HepG2 (cell line): ENCODE measurements at regions not wholly inside any gene's neighbourhood (a gene's known extent, or its start where the extent isn't known, plus 50 kb on each side); places are given as distances from the start of the nearest gene placed in this dataset.

Experiments used
- ATAC-seq: fragments of 200-7000 bp; cut with Tn5 transposase; 3 replicates; pipeline ENCODE4 v1.9.1; 2020; ENCODE audit warnings: mild to moderate bottlenecking, moderate library complexity
- BruUV-seq: library from RNA; stranded (reverse); fragments of 400-500 nt; replicated peaks from 2 replicates; lab custom pipeline; 2021; lab: Mats Ljungman, UMichigan
- CTCF ChIA-PET: fragments of 300-600 bp; formaldehyde crosslinking; extraction: SDS; loops from one replicate; lab custom pipeline; 2021; ENCODE audit warnings: low total read pairs, inconsistent platforms, low intra/inter-chr PET ratio; lab: Yijun Ruan, JAX
- POLR2A ChIA-PET: fragments of 350-600 bp; sonication (Branson Sonifier 250); formaldehyde crosslinking; loops from one replicate; lab custom pipeline; 2020; ENCODE audit warnings: antibody characterized with exemption, inconsistent platforms; lab: Yijun Ruan, JAX
- DNase-seq: peaks from one replicate; pipeline ENCODE4 v3.0.0-alpha.2; 2015; ENCODE audit warnings: low spot score
- FAIRE-seq: peaks from 3 replicates; lab custom pipeline; 2011; peaks lifted over from hg19 to GRCh38; lab: Jason Lieb, UNC
- H2AFZ ChIP-seq: one replicate; pipeline ENCODE4 v1.6.1; 2011; ENCODE audit warnings: low read length, inconsistent platforms
- H3K27ac ChIP-seq: fragments of 300-600 bp; 3 replicates; pipeline ENCODE4 v1.8.0; 2011; ENCODE audit warnings: mixed run types, mild to moderate bottlenecking, mixed read lengths, low read length, inconsistent platforms; ENCODE audit not compliant: insufficient read depth; ENCODE audit errors: extremely low read length
- H3K27me3 ChIP-seq, 2 experiments: fragments of 200-600 bp in 1 of 2; 2 replicates in 1 of 2; 3 replicates in 1 of 2; pipeline versions ENCODE4 v1.6.0 to v1.8.0; 2011; ENCODE audit warnings: low read length in 2 of 2, mild to moderate bottlenecking in 2 of 2, moderate library complexity in 2 of 2, inconsistent platforms in 1 of 2; ENCODE audit not compliant: insufficient read depth in 2 of 2, control insufficient read depth in 1 of 2
- H3K36me3 ChIP-seq, 2 experiments: fragments of 200-600 bp in 1 of 2; replicated peaks in 1 of 2; 2 replicates in 1 of 2; 3 replicates in 1 of 2; pipeline versions ENCODE4 v1.5.1 to v1.8.0; 2011; ENCODE audit warnings: low read length in 2 of 2, inconsistent platforms in 1 of 2; ENCODE audit not compliant: insufficient read depth in 2 of 2, control insufficient read depth in 1 of 2
- H3K4me1 ChIP-seq: 2 replicates; pipeline ENCODE4 v1.5.1; 2012; ENCODE audit warnings: low read length, inconsistent platforms; ENCODE audit not compliant: insufficient read depth
- H3K4me2 ChIP-seq: 2 replicates; pipeline ENCODE4 v1.6.0; 2011; ENCODE audit warnings: low read depth, low read length, inconsistent platforms
- H3K4me3 ChIP-seq, 3 experiments: fragments of 200-600 bp in 1 of 3; sonication (generic), shearing (Covaris generic) in 1 of 3; replicated peaks in 1 of 3; 2 replicates each; pipeline ENCODE4 v1.5.1; 2011 to 2016; ENCODE audit warnings: low read length in 3 of 3, inconsistent platforms in 2 of 3, low read depth in 2 of 3, mild to moderate bottlenecking in 2 of 3, control low read depth in 1 of 3, mixed read lengths in 1 of 3; ENCODE audit not compliant: insufficient read depth in 1 of 3
- H3K79me2 ChIP-seq: one replicate; pipeline ENCODE4 v1.6.1; 2011; ENCODE audit warnings: low read length, inconsistent platforms; ENCODE audit not compliant: insufficient read depth
- H3K9ac ChIP-seq: 2 replicates; pipeline ENCODE4 v1.6.0; 2011; ENCODE audit warnings: mild to moderate bottlenecking, low read depth, low read length, inconsistent platforms; ENCODE audit not compliant: insufficient read depth
- H3K9me3 ChIP-seq: 2 replicates; pipeline ENCODE4 v1.5.1; 2012; ENCODE audit warnings: mild to moderate bottlenecking, low read length
- H4K20me1 ChIP-seq: 2 replicates; pipeline ENCODE4 v1.6.0; 2011; ENCODE audit warnings: inconsistent platforms, mild to moderate bottlenecking, low read length, moderate library complexity; ENCODE audit not compliant: insufficient read depth
- ETV6 ChIP-seq: sonication (generic); formaldehyde crosslinking; conservative IDR thresholded peaks from 2 replicates; pipeline ENCODE4 v1.4.0; 2020; ENCODE audit warnings: missing genetic modification reagents
- HNRNPLL ChIP-seq: fragments of 200-400 bp; formaldehyde crosslinking; IDR thresholded peaks from 2 replicates; pipeline ENCODE4 v1.6.1; 2017; ENCODE audit warnings: mild to moderate bottlenecking, low read depth, low read length; ENCODE audit not compliant: poor library complexity, severe bottlenecking
- KAT2B ChIP-seq: fragments of 150-350 bp; IDR thresholded peaks from 2 replicates; pipeline ENCODE4 v1.6.1; 2014; ENCODE audit warnings: low read depth, low read length, borderline replicate concordance
- NCOA1 ChIP-seq: sonication (generic); formaldehyde crosslinking; IDR thresholded peaks from 2 replicates; pipeline ENCODE4 v1.9.0; 2021; ENCODE audit warnings: missing genetic modification reagents
- SMAD1 ChIP-seq: sonication (generic); formaldehyde crosslinking; IDR thresholded peaks from 2 replicates; pipeline ENCODE4 v1.4.0; 2020; ENCODE audit warnings: missing genetic modification reagents, low read depth, mild to moderate bottlenecking, borderline replicate concordance
- ZNF17 ChIP-seq: sonication (generic); formaldehyde crosslinking; IDR thresholded peaks from 2 replicates; pipeline ENCODE4 v1.5.0; 2020; ENCODE audit warnings: mild to moderate bottlenecking, missing genetic modification reagents
- ZNF24 ChIP-seq: fragments of 450-650 bp; IDR thresholded peaks from 2 replicates; pipeline ENCODE4 v1.6.1; 2017; ENCODE audit warnings: antibody characterized with exemption, mild to moderate bottlenecking
- ZNF496 ChIP-seq: sonication (generic); formaldehyde crosslinking; IDR thresholded peaks from 2 replicates; pipeline ENCODE4 v1.8.1; 2023; ENCODE audit warnings: mild to moderate bottlenecking, moderate library complexity, missing genetic modification reagents; ENCODE audit not compliant: insufficient replicate concordance
- ZNF557 ChIP-seq: sonication (generic); formaldehyde crosslinking; IDR thresholded peaks from 2 replicates; pipeline ENCODE4 v1.4.0; 2020; ENCODE audit warnings: missing genetic modification reagents
- ZSCAN31 ChIP-seq: sonication (generic); formaldehyde crosslinking; IDR thresholded peaks from 2 replicates; pipeline ENCODE4 v1.5.0; 2020; ENCODE audit warnings: low read depth, mild to moderate bottlenecking, missing genetic modification reagents
- WGBS: methylation state at CpG from one replicate; pipeline ENCODE4 v1.1.6; 2017; ENCODE audit warnings: low lambda C conversion rate; 5-methylcytosine and 5-hydroxymethylcytosine counted together
- in situ Hi-C: cut with HindIII; loops from 2 replicates; pipeline ENCODE4 v1.10.0; 2017; ENCODE audit warnings: low pct_unique_long_range_greater_than_20kb; ENCODE audit not compliant: extremely low pct_ligation_motif_present
- intact Hi-C: fragments of 100-400 bp; cut with micrococcal nuclease; formaldehyde crosslinking; loops from one replicate; pipeline ENCODE4 v1.10.0; 2022; ENCODE audit not compliant: unreplicated experiment
- TF ChIP-seq, protein P1 (sequence below): sonication (generic); formaldehyde crosslinking; IDR thresholded peaks from 2 replicates; pipeline ENCODE4 v1.4.0; 2020; ENCODE audit warnings: mild to moderate bottlenecking, missing genetic modification reagents
- TF ChIP-seq, protein P2 (sequence below): sonication (generic); formaldehyde crosslinking; IDR thresholded peaks from 2 replicates; pipeline ENCODE4 v1.4.0; 2020; ENCODE audit warnings: low read depth, mild to moderate bottlenecking, missing genetic modification reagents

DNA sequence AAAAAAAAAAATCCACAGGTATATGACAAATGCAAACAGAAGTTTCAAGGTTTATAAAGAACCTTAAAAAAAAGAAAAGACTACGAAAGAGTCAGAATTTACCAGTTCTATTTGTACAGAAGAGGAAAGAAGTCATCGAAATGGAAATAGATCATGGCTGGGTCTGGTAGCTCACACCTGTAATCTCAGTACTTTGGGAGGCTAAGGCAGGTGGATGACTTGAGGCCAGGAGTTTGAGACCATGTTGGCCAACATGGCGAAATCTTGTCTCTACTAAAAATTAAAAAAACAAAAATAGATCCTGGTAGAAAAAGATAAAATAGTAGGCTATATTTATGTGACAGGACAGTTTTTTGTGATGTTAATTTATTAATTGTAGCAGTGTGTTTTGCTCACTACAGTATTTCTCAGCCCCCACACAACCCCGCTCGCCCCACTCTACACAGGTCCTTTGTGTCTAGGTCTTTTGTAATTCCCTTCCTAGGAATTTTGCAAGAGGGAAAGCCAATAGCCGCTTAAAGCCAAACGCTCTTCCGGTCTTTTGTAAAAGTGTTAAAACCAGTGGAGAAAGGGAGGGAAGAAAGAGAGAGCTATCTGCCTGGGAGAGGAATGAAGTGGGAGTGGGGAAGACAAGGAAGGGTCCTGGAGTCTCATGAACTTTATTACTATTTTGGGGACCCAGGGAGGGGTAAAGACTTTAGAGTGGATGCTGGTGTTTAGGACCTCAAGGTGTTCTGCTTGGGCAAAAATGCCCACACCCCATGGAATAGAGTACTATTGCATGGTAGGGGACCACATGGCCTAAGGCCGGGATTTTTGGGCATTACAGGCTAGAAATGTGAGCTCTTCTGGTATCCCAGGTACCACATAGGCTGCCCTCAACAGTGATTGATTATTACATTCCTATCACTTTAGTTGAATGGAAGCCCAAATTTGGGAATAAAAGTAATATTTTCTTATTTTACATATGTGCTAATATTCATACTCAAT is 59.4 kb upstream of the XPO1 start:
- ChIA-PET CTCF (no interaction called here), POLR2A (no interaction called here)
- intact Hi-C loops = no loop called here
- FAIRE-seq = no peak
- Histone ChIP-seq H4K20me1 (no peaks in the 10 kb centered on the region), H3K9ac (no peak overlapping the region)
- TF ChIP-seq SMAD1 (CRISPR knock-in tag) = no peak
- TF ChIP-seq, protein P1, sequence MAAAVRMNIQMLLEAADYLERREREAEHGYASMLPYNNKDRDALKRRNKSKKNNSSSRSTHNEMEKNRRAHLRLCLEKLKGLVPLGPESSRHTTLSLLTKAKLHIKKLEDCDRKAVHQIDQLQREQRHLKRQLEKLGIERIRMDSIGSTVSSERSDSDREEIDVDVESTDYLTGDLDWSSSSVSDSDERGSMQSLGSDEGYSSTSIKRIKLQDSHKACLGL = no peak
- TF ChIP-seq ETV6 = no peak
- TF ChIP-seq ZSCAN31 (CRISPR knock-in tag) = no peak
- no peak for TF ChIP-seq NCOA1
- no peak for TF ChIP-seq ZNF17
- TF ChIP-seq HNRNPLL = no peak
- TF ChIP-seq ZNF496 (CRISPR knock-in tag) = no peak
- TF ChIP-seq ZNF24 = no peak
- TF ChIP-seq, protein P2, sequence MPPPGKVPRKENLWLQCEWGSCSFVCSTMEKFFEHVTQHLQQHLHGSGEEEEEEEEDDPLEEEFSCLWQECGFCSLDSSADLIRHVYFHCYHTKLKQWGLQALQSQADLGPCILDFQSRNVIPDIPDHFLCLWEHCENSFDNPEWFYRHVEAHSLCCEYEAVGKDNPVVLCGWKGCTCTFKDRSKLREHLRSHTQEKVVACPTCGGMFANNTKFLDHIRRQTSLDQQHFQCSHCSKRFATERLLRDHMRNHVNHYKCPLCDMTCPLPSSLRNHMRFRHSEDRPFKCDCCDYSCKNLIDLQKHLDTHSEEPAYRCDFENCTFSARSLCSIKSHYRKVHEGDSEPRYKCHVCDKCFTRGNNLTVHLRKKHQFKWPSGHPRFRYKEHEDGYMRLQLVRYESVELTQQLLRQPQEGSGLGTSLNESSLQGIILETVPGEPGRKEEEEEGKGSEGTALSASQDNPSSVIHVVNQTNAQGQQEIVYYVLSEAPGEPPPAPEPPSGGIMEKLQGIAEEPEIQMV (CRISPR knock-in tag) = no peak
- no peak for TF ChIP-seq ZNF557 (CRISPR knock-in tag)
- no peak for TF ChIP-seq KAT2B
- TF ChIP-seq, all 625 proteins: peak for 0
- DNase-seq (no peak), ATAC-seq (no peak)
- BruUV-seq = no TSS peak
- Histone ChIP-seq H3K4me1 (no peaks in the 10 kb centered on the region), H3K4me3 (no peak overlapping the region), H2AFZ (no peak overlapping the region), H3K79me2 (no peaks in the 10 kb centered on the region), H3K9me3 (no peaks in the 10 kb centered on the region), H3K36me3 (no peaks in the 10 kb centered on the region), H3K27me3 (no peaks in the 10 kb centered on the region), H3K4me2 (no peak overlapping the region), H3K27ac (no peak overlapping the region)
- WGBS = 58% methylated on average over 9 of the region's 9 CpGs
- in situ Hi-C loops = no loop called here
